DND-41 (cell line): ENCODE measurements at regions not wholly inside any gene's neighbourhood (a gene's known extent, or its start where the extent isn't known, plus 50 kb on each side); places are given as distances from the start of the nearest gene placed in this dataset.

Experiments used
- ATAC-seq: fragments of 200-7000 bp; cut with Tn5 transposase; 3 replicates; pipeline ENCODE4 v1.9.1; 2021; ENCODE audit warnings: low read depth; ENCODE audit not compliant: insufficient read depth
- DNase-seq: peaks from one replicate; pipeline ENCODE4 v3.0.0-alpha.2; 2020
- H2AFZ ChIP-seq: 2 replicates; pipeline ENCODE4 v1.6.0; 2012; ENCODE audit warnings: low read depth, low read length
- H3K27ac ChIP-seq: 2 replicates; pipeline ENCODE4 v1.5.1; 2012; ENCODE audit warnings: low read length, inconsistent platforms
- H3K27me3 ChIP-seq: fragments of 200-600 bp; sonication (generic); 2 replicates; pipeline ENCODE4 v1.6.0; 2012; ENCODE audit warnings: low read length, mild to moderate bottlenecking, inconsistent platforms; ENCODE audit not compliant: insufficient read depth, poor library complexity
- H3K36me3 ChIP-seq: 2 replicates; pipeline ENCODE4 v1.5.1; 2012; ENCODE audit warnings: low read length, inconsistent platforms; ENCODE audit not compliant: insufficient read depth
- H3K4me1 ChIP-seq: 2 replicates; pipeline ENCODE4 v1.5.1; 2012; ENCODE audit warnings: mild to moderate bottlenecking, low read length; ENCODE audit not compliant: insufficient read depth
- H3K4me2 ChIP-seq: 2 replicates; pipeline ENCODE4 v1.6.0; 2012; ENCODE audit warnings: mild to moderate bottlenecking, moderate library complexity, low read length, inconsistent platforms; ENCODE audit not compliant: insufficient read depth
- H3K4me3 ChIP-seq, 2 experiments: fragments of 200-600 bp in 1 of 2; shearing (Covaris generic) in 1 of 2; 2 replicates each; pipeline ENCODE4 v1.5.1; 2012 to 2016; ENCODE audit warnings: inconsistent platforms in 2 of 2, low read length in 2 of 2, mild to moderate bottlenecking in 2 of 2, low read depth in 1 of 2, moderate library complexity in 1 of 2
- H3K79me2 ChIP-seq: 2 replicates; pipeline ENCODE4 v1.6.0; 2012; ENCODE audit warnings: low read length, inconsistent platforms; ENCODE audit not compliant: insufficient read depth
- H3K9ac ChIP-seq: 2 replicates; pipeline ENCODE4 v1.6.0; 2012; ENCODE audit warnings: low read depth, mild to moderate bottlenecking, inconsistent platforms, low read length, moderate library complexity
- H3K9me3 ChIP-seq: 2 replicates; pipeline ENCODE4 v1.5.1; 2012; ENCODE audit warnings: low read length, moderate library complexity, mild to moderate bottlenecking, inconsistent platforms; ENCODE audit not compliant: insufficient read depth, severe bottlenecking
- H4K20me1 ChIP-seq: 2 replicates; pipeline ENCODE4 v1.6.0; 2012; ENCODE audit warnings: low read length; ENCODE audit not compliant: insufficient read depth
- CTCF ChIP-seq: IDR thresholded peaks from 2 replicates; pipeline ENCODE4 v1.5.1; 2012; ENCODE audit warnings: borderline replicate concordance, low read length, moderate library complexity, mild to moderate bottlenecking; ENCODE audit not compliant: poor library complexity, severe bottlenecking; ENCODE audit errors: extremely low read depth
- EZH2 ChIP-seq: IDR thresholded peaks from 3 replicates; pipeline ENCODE4 v1.6.1; 2012; ENCODE audit warnings: borderline replicate concordance, low read depth, mild to moderate bottlenecking, moderate library complexity, low read length, inconsistent platforms; ENCODE audit not compliant: severe bottlenecking

- ATAC-seq = no peak
Observed at GRCh38 chr2:120832296-120833070, 96.8 kb downstream of the GLI2 start.

GRCh38 chr2:120833127-120833675, 97.5 kb downstream of the GLI2 start:
- H3K27me3 ChIP-seq = peaks cover 4% of the 10 kb centered on the region
- H2AFZ ChIP-seq = no peak overlapping the region
- no peaks in the 10 kb centered on the region for H4K20me1 ChIP-seq
- no peak for ATAC-seq
- no peaks in the 10 kb centered on the region for H3K36me3 ChIP-seq
- no peaks in the 10 kb centered on the region for H3K79me2 ChIP-seq
- no peak for DNase-seq
- no peaks in the 10 kb centered on the region for H3K9me3 ChIP-seq
- no peaks in the 10 kb centered on the region for H3K4me1 ChIP-seq
- H3K27ac ChIP-seq = no peak overlapping the region
- H3K9ac ChIP-seq = no peak overlapping the region
- no peak overlapping the region for H3K4me2 ChIP-seq
- no peak for TF ChIP-seq CTCF
- TF ChIP-seq EZH2 = no peak
- no peak overlapping the region for H3K4me3 ChIP-seq

More at GRCh38 chr2:120832296-120833070, 96.8 kb downstream of the GLI2 start:
- no peaks in the 10 kb centered on the region for H3K4me1 ChIP-seq
- H3K9me3 ChIP-seq = no peaks in the 10 kb centered on the region
- H3K4me2 ChIP-seq = no peak overlapping the region
- H3K27ac ChIP-seq = no peak overlapping the region
- no peak overlapping the region for H3K4me3 ChIP-seq
- H3K36me3 ChIP-seq = no peaks in the 10 kb centered on the region
- peaks cover 4% of the 10 kb centered on the region for H3K27me3 ChIP-seq
- no peak for TF ChIP-seq CTCF
- no peak for TF ChIP-seq EZH2
- H4K20me1 ChIP-seq = no peaks in the 10 kb centered on the region
- H2AFZ ChIP-seq = no peak overlapping the region
- DNase-seq = no peak
- no peak overlapping the region for H3K9ac ChIP-seq
- no peaks in the 10 kb centered on the region for H3K79me2 ChIP-seq

- peaks cover 4% of the 10 kb centered on the region for H3K27me3 ChIP-seq
- H3K79me2 ChIP-seq = no peaks in the 10 kb centered on the region
- no peak for TF ChIP-seq CTCF
- no peak for TF ChIP-seq EZH2
- no peak for DNase-seq
- no peak overlapping the region for H3K4me3 ChIP-seq
- no peak overlapping the region for H3K27ac ChIP-seq
- H3K36me3 ChIP-seq = no peaks in the 10 kb centered on the region
- H3K4me2 ChIP-seq = no peak overlapping the region
- ATAC-seq = no peak
- H3K4me1 ChIP-seq = no peaks in the 10 kb centered on the region
- no peaks in the 10 kb centered on the region for H4K20me1 ChIP-seq
- no peak overlapping the region for H3K9ac ChIP-seq
- H2AFZ ChIP-seq = no peak overlapping the region
- H3K9me3 ChIP-seq = no peaks in the 10 kb centered on the region
Observed at GRCh38 chr2:120834206-120834605, 98.5 kb downstream of the GLI2 start.
